Heart left ventricle (tissue), 16 donors: ENCODE measurements at regions not wholly inside any gene's neighbourhood (a gene's known extent, or its start where the extent isn't known, plus 50 kb on each side); places are given as distances from the start of the nearest gene placed in this dataset.

ENCODE experiments used
- ATAC-seq, 4 donors: fragments of 200-7000 bp; cut with Tn5 transposase; one replicate each; pipeline ENCODE4 v1.9.1; 2020 to 2022; ENCODE audit warnings: moderate library complexity in 4 of 4, mild to moderate bottlenecking in 3 of 4, moderate number of reproducible peaks in 1 of 4
- DNase-seq, 5 donors: peaks; one replicate each; pipeline ENCODE4 v3.0.0-alpha.2; 2020
- H3K27ac ChIP-seq, 12 donors: fragments of 200-600 bp; sonication (generic) in 4 of 12; one replicate each; pipeline versions ENCODE4 v1.5.0 to v1.8.0; 2016 to 2022; ENCODE audit warnings: mild to moderate bottlenecking in 2 of 12
- H3K27me3 ChIP-seq, 9 donors: fragments of 200-600 bp; sonication (generic) in 2 of 9; one replicate each; pipeline versions ENCODE4 v1.5.1 to v1.8.0; 2016 to 2022; ENCODE audit warnings: mild to moderate bottlenecking in 3 of 9
- H3K36me3 ChIP-seq, 9 donors: fragments of 200-600 bp; sonication (generic) in 2 of 9; one replicate each; pipeline versions ENCODE4 v1.5.0 to v1.8.0; 2018 to 2022; ENCODE audit warnings: mild to moderate bottlenecking in 2 of 9
- H3K4me1 ChIP-seq, 12 donors: fragments of 200-600 bp; sonication (generic) in 4 of 12; one replicate each; pipeline versions ENCODE4 v1.5.0 to v1.8.0; 2016 to 2022; ENCODE audit warnings: mild to moderate bottlenecking in 3 of 12
- H3K4me3 ChIP-seq, 12 donors: fragments of 200-600 bp; sonication (generic) in 4 of 12; one replicate each; pipeline versions ENCODE4 v1.5.0 to v1.8.0; 2017 to 2022; ENCODE audit warnings: mild to moderate bottlenecking in 9 of 12, moderate library complexity in 4 of 12
- H3K9me3 ChIP-seq, 12 donors: fragments of 200-600 bp; sonication (generic) in 4 of 12; one replicate each; pipeline versions ENCODE4 v1.5.0 to v1.8.0; 2016 to 2022; ENCODE audit warnings: mild to moderate bottlenecking in 1 of 12
- CTCF ChIP-seq, 12 donors: fragments of 200-600 bp; sonication (generic) in 4 of 12; IDR thresholded peaks; one replicate each; pipeline versions ENCODE4 v1.5.0 to v1.8.0; 2018 to 2022; ENCODE audit warnings: antibody characterized with exemption in 12 of 12, mild to moderate bottlenecking in 5 of 12
- POLR2A ChIP-seq, 2 donors: fragments of 450-650 bp; IDR thresholded peaks; one replicate each; pipeline ENCODE4 v1.6.1; 2017; ENCODE audit warnings: antibody characterized with exemption in 2 of 2, mild to moderate bottlenecking in 2 of 2, moderate library complexity in 2 of 2
- WGBS, 4 donors: extraction: QIAGEN DNeasy Blood & Tissue Kit in 2 of 4; methylation state at CpG; one replicate each; pipeline versions ENCODE4 v1.1.5 to v1.1.7; 2013 to 2018; 5-methylcytosine and 5-hydroxymethylcytosine counted together
- intact Hi-C, 10 donors: fragments of 100-400 bp; cut with DNase I; formaldehyde crosslinking; loops; one replicate each; pipeline versions ENCODE4 v1.11.1 to v1.14.2; 2022
- donor health status: ischemic (EF 13 %, LVEDD 7.1; RV severe dilation, severe dysfunction).
- donor health status: healthy with polysubstance abuse.
- donor health status: DM: no; HTN: yes; CAD: no.
- donor health status: DM: no; HTN: no; CAD: no.
- donor health status: ischemic (EF 25% LVEDD 6.9; RV normal size, moderate dysfunction).
- donor health status: ischemic (EF 25% LVEDD 5.7; RV mildly dilated, moderate dysfunction).
- donor health status: healthy.
- donor health status: DM: yes; HTN: yes; CAD: no.
- donor health status: ischemic (EF 35%, LVEDD 5.7; RV mildly dilated, moderate dysfunction).
- donor health status: nonischemic (EF 11% LVEDD 7.7; RV severe dilation, severe dysfunction).
- donor health status: DM: yes; HTN: yes; CAD: no.
- donor health status: PGD.
- donor health status: ischemic (EF 29% LVEDD 5.4; RV normal size, mild dysfunction).
- donor health status: nonischemic (EF 23%, LVEDD 6.1; RV moderate dilation, normal function).

DNA sequence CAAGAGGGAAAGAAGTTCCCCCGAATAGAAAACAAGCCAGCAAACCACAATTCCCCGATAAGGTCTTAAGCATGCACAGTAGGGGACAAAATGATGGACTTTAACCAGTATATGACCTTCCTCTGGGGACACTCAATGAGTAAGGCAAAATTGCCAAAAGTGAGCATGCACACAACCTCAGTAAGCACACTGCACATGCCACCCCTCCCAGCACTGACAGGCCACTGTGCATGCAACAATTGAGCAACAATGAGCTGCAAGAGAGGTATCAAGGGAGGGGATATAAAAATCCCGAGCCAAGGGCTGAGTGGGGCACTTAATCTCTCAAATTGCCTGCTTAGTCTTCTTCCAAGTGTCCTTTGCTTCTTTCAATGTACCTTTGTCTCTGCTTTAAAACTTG lies 935.8 kb upstream of the SLC39A10 start:
- DNase-seq (no peak), ATAC-seq (no peak)
- Histone ChIP-seq H3K4me3 (no peak overlapping the region), H3K27me3 (no peaks in the 10 kb centered on the region), H3K4me1 (no peaks in the 10 kb centered on the region), H3K27ac (no peak overlapping the region), H3K36me3 (no peaks in the 10 kb centered on the region), H3K9me3 (no peaks in the 10 kb centered on the region)
- intact Hi-C loops, result no loop called here
- WGBS, 4 donors, result 72 to 78% (median 75%) methylated on average over 3 of the region's 3 CpGs
- TF ChIP-seq POLR2A (IDR thresholded peaks at IDR 0.05), result no peak
- TF ChIP-seq CTCF (IDR thresholded peaks at IDR 0.05), result no peak

DNA sequence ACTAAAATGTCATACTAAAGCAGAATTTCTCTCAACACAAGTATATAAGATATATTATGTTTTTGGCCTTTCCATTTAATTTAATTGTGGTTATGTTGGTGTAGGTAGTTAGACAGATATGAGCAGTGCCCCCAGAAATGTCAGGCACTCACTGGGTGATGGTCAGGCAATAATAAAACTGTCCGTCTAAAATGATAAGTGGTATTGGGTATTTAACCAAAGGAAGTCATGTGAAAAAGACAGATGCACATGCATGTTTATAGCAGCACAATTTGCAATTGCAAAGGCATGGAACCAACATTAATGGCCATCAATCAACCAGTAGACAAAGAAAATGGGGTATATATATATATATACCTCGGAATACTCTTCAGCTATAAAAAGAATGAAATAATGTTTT lies 936.6 kb upstream of the SLC39A10 start:
- Histone ChIP-seq H3K36me3 (no peaks in the 10 kb centered on the region), H3K4me3 (no peak overlapping the region), H3K9me3 (no peaks in the 10 kb centered on the region), H3K27me3 (no peaks in the 10 kb centered on the region), H3K27ac (no peak overlapping the region), H3K4me1 (no peaks in the 10 kb centered on the region)
- no peak for ATAC-seq
- intact Hi-C loops, result no loop called here
- TF ChIP-seq POLR2A (IDR thresholded peaks at IDR 0.05) (no peak), CTCF (IDR thresholded peaks at IDR 0.05) (no peak)
- 80 to 91% (median 82%) methylated on average over 2 of the region's 2 CpGs for whole genome bisulfite sequencing, 4 donors
- no peak for DNase-seq

DNA sequence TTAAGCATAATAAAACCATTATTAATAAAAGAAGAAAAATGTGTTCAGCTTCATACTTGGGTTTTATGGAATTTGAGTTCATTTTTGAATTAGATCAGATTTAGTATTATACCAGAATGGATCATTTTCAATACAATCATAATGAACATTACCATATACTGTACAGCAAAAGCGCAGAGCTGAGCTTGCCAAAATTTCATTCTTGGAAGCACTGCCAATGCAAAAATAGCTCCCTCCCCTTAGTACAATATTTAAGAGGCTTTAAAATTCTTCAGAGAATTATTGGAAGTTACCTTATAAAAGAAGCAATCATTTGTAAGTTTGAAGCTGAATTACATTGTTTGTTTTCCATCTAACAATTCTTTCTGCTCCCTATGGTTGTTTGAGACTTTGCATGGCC lies 938.1 kb upstream of the SLC39A10 start:
- H3K36me3 ChIP-seq, result no peaks in the 10 kb centered on the region
- H3K9me3 ChIP-seq, result no peaks in the 10 kb centered on the region
- H3K4me1 ChIP-seq, result no peaks in the 10 kb centered on the region
- no peak overlapping the region for H3K4me3 ChIP-seq
- WGBS, 4 donors, result 85 to 97% (median 92%) methylated on average over 1 of the region's 1 CpG
- DNase-seq (no peak), ATAC-seq (no peak)
- no peak for TF ChIP-seq POLR2A (IDR thresholded peaks at IDR 0.05)
- TF ChIP-seq CTCF (IDR thresholded peaks at IDR 0.05), result no peak
- no peak overlapping the region for H3K27ac ChIP-seq
- no peaks in the 10 kb centered on the region for H3K27me3 ChIP-seq
- intact Hi-C loops, result no loop called here

- intact Hi-C loops, result no loop called here
- TF ChIP-seq POLR2A (IDR thresholded peaks at IDR 0.05), result no peak
- TF ChIP-seq CTCF (IDR thresholded peaks at IDR 0.05), result no peak
- DNase-seq, result no peak
- no peaks in the 10 kb centered on the region for H3K27me3 ChIP-seq
- H3K9me3 ChIP-seq, result no peaks in the 10 kb centered on the region
- no peak overlapping the region for H3K4me3 ChIP-seq
- ATAC-seq, result no peak
- H3K27ac ChIP-seq, result no peak overlapping the region
- H3K36me3 ChIP-seq, result no peaks in the 10 kb centered on the region
- WGBS, 4 donors, result 86 to 96% (median 93%) methylated on average over 1 of the region's 1 CpG
- no peaks in the 10 kb centered on the region for H3K4me1 ChIP-seq
These were observed 942.5 kb upstream of the SLC39A10 start for GRCh38 chr2:194714541-194714940.
